ENCODE measurements at regions not wholly inside any gene's neighbourhood (a gene's known extent, or its start where the extent isn't known, plus 50 kb on each side); places are given as distances from the start of the nearest gene placed in this dataset.

- no peak for TF ChIP-seq CTCF (conservative IDR thresholded peaks at IDR 0.05 in 1 of 2, IDR thresholded peaks at IDR 0.05 in 1 of 2; ENCODE audit: extremely low read depth in 1 of 2, insufficient read depth in 1 of 2, low read depth in 1 of 2, low read length in 2 of 2)
- no peak for TF ChIP-seq EZH2 (IDR thresholded peaks at IDR 0.05; ENCODE audit: borderline replicate concordance, low read length)
Observed at GRCh38 chr5:61728287-61728686, 396.2 kb downstream of the ZSWIM6 start.
